Spleen (tissue), 7 donors: ENCODE measurements at regions not wholly inside any gene's neighbourhood (a gene's known extent, or its start where the extent isn't known, plus 50 kb on each side); places are given as distances from the start of the nearest gene placed in this dataset.

Source experiments
- CTCF ChIP-seq, 11 experiments: fragments of 200-600 bp in 7 of 11; fragments of 450-650 bp in 4 of 11; sonication (generic) in 4 of 11; IDR thresholded peaks in 8 of 11; conservative IDR thresholded peaks in 3 of 11; 1 replicate in 7 of 11; 2 replicates in 4 of 11; pipeline versions ENCODE4 v1.4.0 to v1.8.0; 2016 to 2021; ENCODE audit warnings: antibody characterized with exemption in 11 of 11, inconsistent platforms in 4 of 11, mild to moderate bottlenecking in 1 of 11
- POLR2A ChIP-seq, 3 donors: fragments of 450-650 bp; IDR thresholded peaks; one replicate each; pipeline ENCODE4 v1.5.1; 2017; ENCODE audit warnings: antibody characterized with exemption in 3 of 3, mild to moderate bottlenecking in 1 of 3
- donor health status: DM: no; HTN: no; CAD: no; lungs with moderate emphysema.
- donor health status: DM: no; HTN: no; CAD: no.
- donor health status: DM: no; HTN: no; CAD: no.

DNA sequence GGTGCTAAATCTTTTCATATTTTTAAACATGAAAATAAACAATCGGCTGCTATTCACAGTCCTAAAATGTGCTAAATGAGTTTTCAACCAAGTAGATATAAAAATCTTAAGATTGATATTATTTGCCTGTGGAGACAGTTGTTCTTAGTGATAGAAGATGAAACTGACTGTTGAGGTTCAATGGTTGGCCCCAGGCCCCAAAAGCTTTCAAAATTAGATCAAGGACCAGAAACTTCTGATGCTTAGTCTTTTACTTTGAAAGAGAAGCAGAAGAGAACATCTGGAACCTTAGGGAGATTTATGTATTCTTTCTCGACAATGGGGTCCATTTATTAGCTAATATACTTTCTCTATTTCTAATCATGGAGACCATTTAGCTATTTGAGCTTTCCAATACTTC is 155.8 kb downstream of the REEP3 start:
- TF ChIP-seq CTCF (IDR thresholded peaks at IDR 0.05 in 8 of 11, conservative IDR thresholded peaks at IDR 0.05 in 3 of 11) = no peak
- no peak for TF ChIP-seq POLR2A (IDR thresholded peaks at IDR 0.05)
